HCT116 (cell line): ENCODE measurements at regions not wholly inside any gene's neighbourhood (a gene's known extent, or its start where the extent isn't known, plus 50 kb on each side); places are given as distances from the start of the nearest gene placed in this dataset.

Experiments used
- EZH2 ChIP-seq: fragments of 200-600 bp; sonication (generic); IDR thresholded peaks from 2 replicates; pipeline ENCODE4 v1.6.1; 2017; ENCODE audit warnings: antibody characterized with exemption, mixed run types
- TF ChIP-seq, protein P1 (sequence below), 3 experiments: fragments of 200-600 bp in 1 of 3; sonication (generic) in 1 of 3; IDR thresholded peaks in 2 of 3; conservative IDR thresholded peaks in 1 of 3; 2 replicates each; pipeline ENCODE4 v1.5.1; 2012 to 2017; ENCODE audit warnings: low read depth in 2 of 3, low read length in 2 of 3, antibody characterized with exemption in 1 of 3, borderline replicate concordance in 1 of 3, control low read depth in 1 of 3, mild to moderate bottlenecking in 1 of 3, mixed read lengths in 1 of 3, mixed run types in 1 of 3, moderate library complexity in 1 of 3; ENCODE audit not compliant: insufficient read depth in 1 of 3

- TF ChIP-seq, protein P1, sequence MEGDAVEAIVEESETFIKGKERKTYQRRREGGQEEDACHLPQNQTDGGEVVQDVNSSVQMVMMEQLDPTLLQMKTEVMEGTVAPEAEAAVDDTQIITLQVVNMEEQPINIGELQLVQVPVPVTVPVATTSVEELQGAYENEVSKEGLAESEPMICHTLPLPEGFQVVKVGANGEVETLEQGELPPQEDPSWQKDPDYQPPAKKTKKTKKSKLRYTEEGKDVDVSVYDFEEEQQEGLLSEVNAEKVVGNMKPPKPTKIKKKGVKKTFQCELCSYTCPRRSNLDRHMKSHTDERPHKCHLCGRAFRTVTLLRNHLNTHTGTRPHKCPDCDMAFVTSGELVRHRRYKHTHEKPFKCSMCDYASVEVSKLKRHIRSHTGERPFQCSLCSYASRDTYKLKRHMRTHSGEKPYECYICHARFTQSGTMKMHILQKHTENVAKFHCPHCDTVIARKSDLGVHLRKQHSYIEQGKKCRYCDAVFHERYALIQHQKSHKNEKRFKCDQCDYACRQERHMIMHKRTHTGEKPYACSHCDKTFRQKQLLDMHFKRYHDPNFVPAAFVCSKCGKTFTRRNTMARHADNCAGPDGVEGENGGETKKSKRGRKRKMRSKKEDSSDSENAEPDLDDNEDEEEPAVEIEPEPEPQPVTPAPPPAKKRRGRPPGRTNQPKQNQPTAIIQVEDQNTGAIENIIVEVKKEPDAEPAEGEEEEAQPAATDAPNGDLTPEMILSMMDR (IDR thresholded peaks at IDR 0.05 in 2 of 3, conservative IDR thresholded peaks at IDR 0.05 in 1 of 3; ENCODE audit: borderline replicate concordance in 1 of 3, insufficient read depth in 1 of 3, low read depth in 2 of 3, low read length in 2 of 3): no peak
- no peak for TF ChIP-seq EZH2
Observed at GRCh38 chr6:17038316-17038715, 63.5 kb upstream of the STMND1 start.
